ENCODE measurements at regions not wholly inside any gene's neighbourhood (a gene's known extent, or its start where the extent isn't known, plus 50 kb on each side); places are given as distances from the start of the nearest gene placed in this dataset.
"Not testable (repeated sequence)": the region's sequence is repeated elsewhere in the genome, so short reads cannot be mapped to it uniquely, and the experiment has no call there.

DNA sequence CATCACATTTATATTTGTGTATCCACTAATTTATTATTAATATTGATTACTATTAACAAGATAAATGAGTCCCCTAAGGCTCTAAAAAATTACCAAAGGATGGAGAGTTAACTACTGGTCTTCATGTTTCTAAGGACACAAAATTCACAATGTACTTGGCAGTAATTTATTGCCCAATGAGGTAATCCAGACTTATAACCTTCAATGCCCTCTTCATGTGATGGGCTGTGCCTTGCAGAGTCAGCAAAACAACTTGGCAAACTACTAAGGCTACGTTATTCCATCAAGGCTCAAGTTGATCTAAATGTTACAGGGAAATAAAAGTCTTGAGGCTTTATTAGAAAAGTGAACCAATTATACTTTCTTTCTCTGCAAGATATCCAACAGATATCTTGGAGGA is 804.9 kb upstream of the NXPH2 start:
- DNase-seq (ENCODE audit: low read depth in 2 of 2) = no peak

DNA sequence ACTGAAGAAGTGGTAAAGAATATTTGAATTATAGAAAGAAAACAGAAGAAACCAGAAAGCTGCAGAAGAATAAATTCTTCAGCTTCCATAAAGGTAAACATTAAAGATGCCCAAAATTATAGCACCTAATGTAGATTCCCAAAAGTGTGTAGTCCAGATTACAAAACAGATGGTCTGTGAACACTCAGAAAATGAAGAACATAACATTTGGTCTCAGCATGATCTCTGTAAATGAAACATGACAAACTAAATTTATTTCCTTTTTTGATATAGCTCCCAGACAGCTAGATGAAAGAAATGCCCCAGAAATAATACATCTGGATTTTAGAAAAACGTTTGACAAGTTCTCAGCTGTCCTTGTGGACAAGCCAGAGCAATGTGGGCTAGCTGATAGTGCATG is 794.2 kb upstream of the NXPH2 start:
- DNase-seq (ENCODE audit: low read depth in 2 of 2) = no peak

DNA sequence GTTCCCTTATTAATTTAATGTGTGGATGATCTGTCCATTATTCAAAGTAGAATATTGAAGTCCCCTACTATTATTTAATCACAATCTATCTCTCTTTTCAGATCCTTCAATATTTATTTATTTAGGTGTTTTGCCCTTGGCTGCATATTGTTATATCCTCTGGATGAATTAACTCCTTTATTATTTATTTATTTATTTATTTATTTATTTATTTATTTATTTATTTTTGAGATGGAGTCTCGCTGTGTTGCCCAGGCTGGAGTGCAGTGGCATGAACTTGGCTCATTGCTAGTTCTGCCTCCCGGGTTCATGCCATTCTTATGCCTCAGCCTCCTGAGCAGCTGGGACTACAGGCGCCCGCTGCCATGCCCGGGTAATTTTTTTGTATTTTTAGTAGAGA is 776.6 kb upstream of the NXPH2 start:
- DNase-seq (ENCODE audit: low read depth in 2 of 2) = no peak

DNA sequence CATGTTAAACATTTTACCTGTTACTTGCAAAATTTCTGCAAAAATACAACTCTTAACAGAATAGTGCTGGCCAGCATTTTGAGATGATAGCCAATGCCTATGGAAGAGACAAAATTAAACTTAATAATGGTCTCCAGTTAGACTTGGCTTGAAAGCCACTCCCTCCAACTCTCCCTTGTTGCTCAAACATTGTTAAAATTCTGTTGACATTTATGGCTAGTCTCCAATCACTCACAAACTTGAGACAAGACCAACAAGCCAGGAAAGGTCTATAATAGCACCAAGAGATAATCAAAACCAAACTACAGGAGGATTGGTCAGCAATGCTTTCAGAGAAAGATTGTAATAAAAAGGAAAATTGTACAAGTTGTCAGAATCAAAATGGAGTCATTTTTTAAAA is 770.7 kb upstream of the NXPH2 start:
- no peak for DNase-seq (ENCODE audit: low read depth in 2 of 2)

DNA sequence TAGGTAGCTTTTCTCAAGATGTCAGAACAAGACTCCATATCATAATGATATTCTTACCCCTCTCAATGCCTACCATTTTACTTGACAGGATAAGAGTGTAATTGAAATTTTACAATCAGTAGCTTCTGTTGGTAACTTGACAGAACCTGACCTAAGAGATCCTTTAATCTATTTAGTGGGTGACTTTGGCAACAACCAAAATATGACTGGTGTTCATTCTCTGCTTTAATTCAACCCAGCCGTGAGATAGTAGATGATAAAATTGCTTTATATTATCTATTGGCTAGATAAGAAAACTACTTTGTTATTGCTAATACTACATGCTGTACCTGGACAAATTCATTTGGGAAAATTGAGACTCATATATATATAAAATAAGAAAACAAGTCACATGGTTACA is 770.2 kb upstream of the NXPH2 start:
- no peak for DNase-seq (ENCODE audit: low read depth in 2 of 2)

DNA sequence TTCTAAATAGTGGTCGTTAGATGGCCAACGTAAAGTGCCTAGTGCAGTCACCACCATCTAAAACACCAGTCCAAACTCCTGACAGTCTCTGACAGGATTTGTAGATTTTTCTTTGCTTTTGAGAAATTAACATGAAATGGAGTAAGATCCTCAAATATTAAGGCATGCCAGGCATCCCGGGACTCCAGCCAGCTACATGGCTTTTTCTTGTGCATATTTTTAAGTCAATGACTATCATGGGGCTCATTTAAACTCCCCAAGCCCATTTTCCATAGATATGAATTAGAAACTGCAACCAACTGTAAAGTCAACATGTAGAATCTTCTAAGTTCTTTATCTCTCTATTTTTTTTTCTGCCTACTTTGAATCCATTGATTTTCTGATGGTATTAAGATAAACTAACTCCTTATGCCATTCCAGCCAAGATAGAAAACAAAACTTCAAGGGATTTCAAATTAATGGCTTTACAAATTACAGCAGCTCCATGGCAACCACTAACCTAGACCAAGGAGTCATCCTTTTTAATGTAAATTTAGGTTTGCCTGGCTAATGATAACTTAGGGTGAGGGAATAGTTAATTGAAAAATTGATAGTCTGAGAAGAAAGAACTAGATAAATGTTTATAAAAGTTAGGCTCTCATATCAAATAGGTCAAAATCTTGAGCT is 764.1 kb upstream of the NXPH2 start:
- no peak for DNase-seq (ENCODE audit: low read depth in 2 of 2)

DNA sequence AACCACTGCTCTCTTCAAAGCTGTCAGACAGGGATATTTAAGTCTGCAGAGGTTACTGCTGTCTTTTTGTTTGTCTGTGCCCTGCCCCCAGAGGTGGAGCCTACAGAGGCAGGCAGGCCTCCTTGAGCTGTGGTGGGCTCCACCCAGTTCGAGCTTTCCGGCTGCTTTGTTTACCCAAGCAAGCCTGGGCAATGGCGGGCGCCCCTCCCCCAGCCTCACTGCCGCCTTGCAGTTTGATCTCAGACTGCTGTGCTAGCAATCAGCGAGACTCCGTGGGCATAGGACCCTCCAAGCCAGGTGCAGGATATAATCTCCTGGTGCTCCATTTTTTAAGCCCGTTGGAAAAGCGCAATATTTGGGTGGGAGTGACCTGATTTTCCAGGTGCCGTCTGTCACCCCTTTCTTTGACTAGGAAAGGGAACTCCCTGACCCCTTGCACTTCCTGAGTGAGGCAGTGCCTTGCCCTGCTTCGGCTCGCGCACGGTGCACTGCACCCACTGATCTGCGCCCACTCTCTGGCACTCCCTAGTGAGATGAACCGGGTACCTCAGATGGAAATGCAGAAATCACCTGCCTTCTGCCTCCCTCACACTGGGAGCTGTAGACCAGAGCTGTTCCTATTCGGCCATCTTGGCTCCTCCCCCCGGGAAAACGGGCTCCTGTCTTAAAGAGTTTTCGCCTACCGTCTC is 758.3 kb upstream of the NXPH2 start:
- not testable (repeated sequence) for DNase-seq (ENCODE audit: low read depth in 2 of 2)

DNA sequence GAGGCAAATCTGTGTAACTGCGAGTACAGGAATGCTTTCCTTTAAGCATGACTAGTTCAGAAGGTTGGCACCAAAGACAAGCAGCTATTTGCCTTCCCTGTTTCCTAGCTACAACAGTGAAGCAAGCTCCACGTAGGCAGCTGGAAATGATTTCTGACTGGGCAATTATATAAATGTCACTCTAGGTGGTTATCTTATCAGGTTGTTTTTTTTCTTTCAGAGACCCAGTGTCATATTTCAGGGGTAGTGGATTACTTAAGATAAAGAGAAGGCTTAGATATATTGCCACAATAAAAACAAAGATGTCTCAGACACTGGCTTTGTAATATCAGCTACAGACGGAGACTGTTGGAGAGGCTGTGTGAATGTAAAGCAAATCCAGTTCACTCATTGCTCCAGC is 748.9 kb upstream of the NXPH2 start:
- DNase-seq (ENCODE audit: low read depth in 2 of 2) = no peak

DNA sequence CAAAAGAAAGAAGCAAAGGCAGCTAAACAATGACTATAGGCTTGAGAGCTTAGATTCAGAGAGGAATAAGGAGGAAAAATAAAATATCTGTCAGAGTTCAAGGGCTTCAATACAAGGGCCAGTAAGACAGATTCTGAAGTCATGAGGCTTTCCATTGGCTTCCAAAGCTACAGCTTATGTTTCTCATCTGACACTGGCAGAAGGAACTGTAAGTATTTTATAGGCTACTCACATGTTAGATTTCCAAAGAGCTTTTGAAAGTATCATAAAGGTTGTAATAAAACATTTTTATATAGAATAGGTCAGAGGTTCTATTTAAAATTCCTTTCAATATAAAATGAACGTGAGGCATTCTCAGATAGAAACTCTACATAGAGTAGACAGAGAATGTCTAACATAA is 746.6 kb upstream of the NXPH2 start:
- DNase-seq (ENCODE audit: low read depth in 2 of 2) = no peak

DNA sequence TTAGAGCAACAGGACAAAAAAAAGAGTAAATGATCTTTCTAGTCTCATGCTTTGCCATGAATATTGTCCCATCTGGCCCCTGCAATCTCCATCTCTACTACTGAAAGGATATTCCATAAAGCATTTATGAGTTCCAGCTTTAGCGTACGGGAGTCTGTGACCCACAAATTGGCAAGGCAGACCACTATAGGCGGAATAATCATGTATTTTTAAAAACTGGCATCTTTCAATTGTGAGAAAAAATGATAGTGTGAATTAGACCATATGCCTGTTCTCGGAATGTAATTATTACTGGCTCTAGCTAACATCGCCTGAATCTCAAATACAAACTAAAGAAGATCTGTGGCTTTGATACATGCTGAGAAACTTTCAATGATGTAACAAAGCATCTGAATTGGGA is 738.1 kb upstream of the NXPH2 start:
- no peak for DNase-seq (ENCODE audit: low read depth in 2 of 2)

DNA sequence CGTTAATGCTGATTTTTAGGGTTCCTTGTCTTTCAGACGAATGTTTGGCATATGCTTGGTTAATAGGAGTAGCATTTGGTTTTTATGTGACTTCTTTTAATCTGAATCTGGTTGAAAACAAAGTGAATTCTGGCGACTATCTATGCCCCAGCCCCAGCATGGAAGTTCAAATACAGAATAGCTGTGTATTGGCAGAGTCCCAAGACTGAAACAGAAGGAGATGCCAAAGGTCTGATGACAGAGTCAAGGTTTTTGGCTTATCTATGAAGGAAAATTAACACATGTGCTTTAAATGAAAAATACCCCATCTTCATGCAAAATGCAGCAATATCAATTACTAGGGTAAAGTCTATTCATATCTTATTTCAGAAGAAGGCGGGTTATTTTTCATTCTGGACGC is 734.8 kb upstream of the NXPH2 start:
- no peak for DNase-seq (ENCODE audit: low read depth in 2 of 2)

DNA sequence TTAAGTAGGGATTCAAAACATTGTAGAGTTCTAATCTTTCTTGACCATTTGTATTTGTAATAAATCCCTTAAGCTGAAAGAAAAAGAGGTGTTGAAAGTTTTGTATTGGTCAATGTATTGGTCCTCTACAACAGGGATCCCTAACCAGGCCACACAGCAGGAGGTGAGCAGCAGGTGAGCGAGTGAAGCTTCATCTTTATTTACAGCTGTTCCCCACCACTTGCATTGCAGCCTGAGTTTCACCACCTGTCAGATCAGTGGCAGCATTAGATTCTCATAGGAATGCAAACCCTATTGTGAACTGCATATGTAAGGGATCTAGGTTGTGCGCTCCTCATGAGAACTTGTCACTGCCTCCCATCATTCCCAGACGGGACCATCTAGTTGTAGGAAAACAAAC is 715.7 kb upstream of the NXPH2 start:
- DNase-seq (ENCODE audit: low read depth in 2 of 2) = no peak

DNA sequence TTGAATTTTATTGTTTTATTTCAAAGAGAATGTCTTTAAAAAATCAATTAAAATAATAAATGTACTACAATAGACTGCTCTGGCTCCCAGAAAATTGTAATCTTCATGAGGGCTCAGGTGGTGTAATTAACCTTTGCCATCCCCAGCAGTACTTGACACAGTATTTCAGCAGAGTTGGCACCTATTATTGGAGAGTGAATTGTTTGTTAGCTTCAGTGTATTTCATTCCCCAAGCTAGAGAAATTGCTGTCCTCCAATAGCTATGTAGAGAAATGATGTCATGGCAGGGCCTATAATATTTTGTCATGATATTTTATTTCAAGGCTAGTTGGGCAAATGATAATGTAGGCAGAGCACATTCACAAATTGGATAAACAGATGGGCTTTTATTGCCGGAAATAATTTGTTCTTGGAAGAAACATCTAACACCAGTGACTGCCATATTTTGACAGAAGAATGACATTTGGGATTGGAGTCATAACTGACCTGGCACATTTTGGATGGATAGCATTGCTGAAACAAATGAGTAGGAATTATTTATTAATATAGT is 712.0 kb upstream of the NXPH2 start:
- DNase-seq (ENCODE audit: low read depth in 2 of 2) = no peak

DNA sequence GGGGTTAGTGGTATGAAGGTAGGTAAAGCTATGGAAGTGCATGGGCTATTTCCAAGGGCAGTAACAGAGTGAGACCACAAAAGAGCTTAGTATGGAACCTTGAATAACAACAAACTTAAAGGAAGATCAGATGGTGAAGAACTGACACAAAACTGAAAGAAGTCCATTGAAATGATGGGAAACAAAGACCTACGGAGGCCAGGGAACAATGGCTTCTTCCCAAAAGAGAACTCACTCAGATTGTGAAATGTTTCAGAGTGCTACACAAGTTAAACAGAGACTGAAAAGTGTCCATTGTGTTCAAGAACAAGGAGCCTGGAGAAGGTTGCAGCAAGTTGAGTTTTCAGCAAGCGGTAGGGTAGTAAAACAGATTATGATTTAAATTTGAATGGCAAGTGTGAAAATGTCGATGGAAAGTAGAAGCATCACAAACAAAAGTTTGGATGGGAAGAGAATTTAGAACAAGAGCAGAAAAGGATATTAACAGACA is 700.0 kb upstream of the NXPH2 start:
- DNase-seq (ENCODE audit: low read depth in 2 of 2) = no peak

DNA sequence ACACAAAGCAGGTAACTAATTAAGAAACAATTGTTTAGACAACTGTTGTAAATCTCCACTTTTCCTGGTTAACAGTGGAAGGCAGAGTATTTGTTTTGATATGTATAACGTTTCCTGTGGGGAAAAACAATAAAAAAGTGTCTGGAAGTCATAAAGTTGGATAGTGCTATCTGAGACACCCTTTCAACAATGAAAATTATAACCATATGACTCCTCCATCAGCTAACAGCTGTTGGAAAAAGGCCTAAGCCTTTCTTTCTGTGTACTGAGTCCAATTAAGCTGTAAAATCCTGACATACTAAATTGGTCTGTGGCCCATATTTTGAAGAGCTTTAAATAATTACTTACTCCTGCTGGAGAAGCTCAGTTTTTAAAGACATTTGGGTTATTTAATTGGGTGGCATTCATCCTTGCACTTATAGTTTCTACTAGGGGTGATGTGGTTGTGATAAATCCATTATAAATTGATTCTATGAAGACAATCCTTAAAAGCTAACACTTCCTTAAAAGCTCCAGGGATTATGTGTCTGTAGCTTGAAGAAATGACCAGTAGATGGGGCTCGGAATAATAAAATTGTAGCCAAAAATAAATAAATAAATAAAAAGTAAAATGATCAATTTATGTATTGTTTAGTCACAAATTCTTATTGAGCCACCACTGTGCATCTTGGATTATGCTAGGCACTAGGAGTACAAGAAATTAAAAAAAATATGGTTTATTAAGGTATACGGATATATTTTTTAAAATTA is 698.1 kb upstream of the NXPH2 start:
- no peak for DNase-seq (ENCODE audit: low read depth in 2 of 2)

DNA sequence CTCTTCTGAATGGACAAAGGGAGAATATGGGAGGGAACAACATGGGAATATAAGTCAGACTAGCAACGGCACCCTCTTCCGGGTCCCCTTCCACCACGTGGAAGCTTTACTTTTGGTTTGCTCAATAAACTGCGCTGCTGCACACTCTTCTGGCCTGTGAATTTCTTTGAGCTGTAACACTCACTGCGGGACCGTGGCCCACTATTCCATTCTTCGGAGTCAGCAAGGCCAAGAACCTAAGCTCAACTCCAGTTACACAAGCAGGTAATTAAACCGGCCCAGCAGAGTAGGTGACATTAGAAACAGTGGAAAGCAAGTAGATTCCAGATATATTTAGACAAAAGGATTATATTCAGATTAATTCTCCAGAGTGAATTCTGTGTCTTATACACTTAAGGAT is 697.4 kb upstream of the NXPH2 start:
- no peak for DNase-seq (ENCODE audit: low read depth in 2 of 2)

DNA sequence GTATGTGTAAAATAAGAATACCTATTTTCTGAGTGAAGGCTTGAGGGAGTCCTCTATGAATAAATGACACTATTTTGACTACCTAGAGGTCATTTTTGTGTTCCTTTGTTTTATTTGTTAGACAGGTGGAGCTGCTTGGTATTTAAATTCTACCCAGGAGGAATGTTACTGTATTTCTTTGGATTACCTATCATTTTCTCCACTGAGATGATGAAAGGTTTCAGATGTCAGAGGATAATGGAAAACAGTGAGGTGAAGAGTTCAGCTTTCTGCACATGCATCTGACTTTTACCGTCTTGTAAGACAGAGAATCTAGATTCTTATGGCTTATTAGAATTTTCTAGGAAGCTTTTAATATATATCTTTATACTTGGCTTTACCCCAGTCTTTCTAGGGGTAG is 689.8 kb upstream of the NXPH2 start:
- DNase-seq (ENCODE audit: low read depth in 2 of 2) = no peak

DNA sequence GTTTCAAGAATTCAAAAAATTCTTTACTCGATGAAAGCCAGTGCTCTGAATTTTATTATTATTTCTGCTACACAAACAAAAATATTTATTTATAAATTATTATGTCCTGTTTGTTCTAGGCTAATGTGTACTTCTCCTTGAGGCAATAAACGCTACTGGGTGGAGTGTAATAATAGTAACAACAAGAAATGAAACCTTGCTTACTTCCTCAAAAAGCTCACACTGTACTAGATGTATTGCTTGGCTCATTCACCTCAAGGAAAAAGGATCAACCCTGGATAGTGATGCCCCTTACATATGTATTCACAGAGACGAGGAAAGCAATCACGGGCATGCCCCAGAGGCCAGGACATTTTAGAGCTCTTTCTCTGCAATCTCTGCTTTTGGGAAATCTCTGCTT is 685.6 kb upstream of the NXPH2 start:
- no peak for DNase-seq (ENCODE audit: low read depth in 2 of 2)

DNA sequence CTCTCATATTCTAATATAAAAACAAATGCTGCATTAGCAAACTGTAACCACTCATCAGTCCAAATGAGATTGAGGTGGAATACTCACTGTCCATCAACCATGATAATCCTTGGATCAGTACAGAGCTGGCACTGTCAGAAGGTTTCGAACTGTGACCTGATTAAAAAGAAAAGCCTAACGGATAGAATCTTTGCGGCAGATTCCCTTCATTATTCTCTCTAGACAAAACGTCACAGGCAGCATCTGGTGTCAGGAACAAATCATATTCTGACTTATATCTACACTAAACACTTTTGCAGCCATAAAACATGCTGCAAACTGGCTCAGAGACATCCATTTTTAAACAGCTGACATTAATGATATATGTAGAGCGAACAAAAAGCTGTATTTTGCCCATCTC is 677.7 kb upstream of the NXPH2 start:
- no peak for DNase-seq (ENCODE audit: low read depth in 2 of 2)

DNA sequence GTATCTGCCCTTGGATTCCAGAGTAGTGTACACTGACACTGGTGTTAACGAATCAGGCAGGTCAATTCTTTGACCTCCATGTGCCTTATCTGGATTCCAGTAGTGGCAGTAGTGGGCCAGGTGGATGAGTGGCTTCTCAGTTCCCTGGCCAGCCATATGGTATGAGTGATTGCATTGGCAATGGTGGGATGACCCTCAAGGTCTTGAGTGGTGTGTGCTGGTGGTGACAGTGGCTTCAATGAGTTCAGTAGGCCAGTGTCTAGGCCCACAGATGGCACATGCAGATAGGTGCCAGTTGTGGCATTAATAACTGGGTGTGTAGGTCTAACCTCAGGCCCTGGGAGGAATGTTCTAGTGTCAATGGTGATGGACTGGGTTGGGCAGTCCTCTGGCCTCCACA is 674.1 kb upstream of the NXPH2 start:
- no peak for DNase-seq (ENCODE audit: low read depth in 2 of 2)

DNA sequence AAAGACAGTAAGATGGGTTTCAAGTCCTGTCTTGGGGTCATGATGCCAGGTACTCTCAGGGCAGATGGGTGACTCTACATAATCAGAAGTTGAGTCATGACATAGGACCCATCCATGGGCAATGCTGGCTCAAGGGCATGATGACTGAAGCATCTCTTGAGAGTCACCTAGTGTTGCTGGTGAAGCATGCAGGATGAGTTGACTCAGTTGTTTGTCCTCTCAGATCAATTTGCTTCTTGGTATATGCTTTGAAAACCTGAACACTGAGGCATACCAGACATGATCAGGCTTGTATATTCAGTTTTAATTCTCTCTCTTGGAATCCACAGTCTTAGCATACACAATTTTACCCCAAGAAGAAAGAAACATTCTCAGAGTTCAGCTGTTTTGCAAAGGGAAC is 658.9 kb upstream of the NXPH2 start:
- no peak for DNase-seq (ENCODE audit: low read depth in 2 of 2)

DNA sequence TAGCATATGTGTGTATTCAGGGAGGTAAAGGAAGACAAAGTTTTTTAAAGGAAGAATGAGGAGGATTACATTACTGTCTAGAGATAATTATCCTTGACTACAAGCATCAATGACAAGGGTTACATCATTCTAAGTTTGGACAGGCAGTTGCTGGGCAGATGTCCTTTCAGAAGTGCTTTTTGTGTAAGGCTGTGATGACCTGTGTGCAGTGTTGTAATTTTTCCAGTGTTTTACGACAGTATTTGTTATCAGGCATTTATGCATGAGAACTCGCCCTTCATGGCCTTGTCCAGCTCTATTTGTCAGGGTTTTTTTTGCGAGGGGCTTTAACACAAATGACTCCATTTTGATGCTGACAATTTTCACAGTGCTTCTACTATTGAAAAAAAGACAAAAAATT is 658.3 kb upstream of the NXPH2 start:
- no peak for DNase-seq (ENCODE audit: low read depth in 2 of 2)

DNA sequence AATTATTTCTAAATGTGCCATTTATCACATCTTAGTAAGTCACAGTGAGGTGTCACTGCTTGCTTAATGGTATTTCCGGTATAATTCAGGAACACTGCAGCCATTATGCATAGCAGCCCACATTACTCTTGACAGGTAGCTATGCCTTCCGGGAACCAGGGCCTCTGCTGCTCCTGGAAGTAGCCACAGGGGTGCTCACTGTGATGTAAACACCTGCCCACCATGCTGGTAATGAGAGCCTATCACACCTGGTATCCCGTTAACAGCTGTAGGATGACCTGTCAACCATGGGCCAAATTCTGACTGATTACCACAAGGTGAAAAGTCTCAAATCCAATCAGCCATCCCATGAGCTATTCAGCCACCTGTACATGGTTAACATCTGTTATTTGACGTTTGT is 647.0 kb upstream of the NXPH2 start:
- no peak for DNase-seq (ENCODE audit: low read depth in 2 of 2)
